ENCODE measurements at regions not wholly inside any gene's neighbourhood (a gene's known extent, or its start where the extent isn't known, plus 50 kb on each side); places are given as distances from the start of the nearest gene placed in this dataset.

GRCh38 chr3:31223278-31223677 is 309.4 kb upstream of the STT3B start:
- H3K27me3 ChIP-seq: no peaks in the 10 kb centered on the region
- intact Hi-C loops (cut with DNase I): no loop called here

GRCh38 chr3:31224936-31225335 is 307.8 kb upstream of the STT3B start:
- Histone ChIP-seq H3K27ac (no peak overlapping the region), H3K4me1 (no peaks in the 10 kb centered on the region), H3K4me3 (no peak overlapping the region), H3K9me3 (no peaks in the 10 kb centered on the region), H3K27me3 (no peaks in the 10 kb centered on the region), H3K36me3 (no peaks in the 10 kb centered on the region)
- no peak for DNase-seq
- 91 to 93% methylated on average over 5 of the region's 5 CpGs for WGBS, 2 donors
- intact Hi-C loops (cut with DNase I): no loop called here
- no peak for TF ChIP-seq CTCF (IDR thresholded peaks at IDR 0.05)
- no peak for TF ChIP-seq POLR2A (IDR thresholded peaks at IDR 0.05)

More at GRCh38 chr3:31223278-31223677, 309.4 kb upstream of the STT3B start:
- H3K9me3 ChIP-seq: no peaks in the 10 kb centered on the region
- H3K36me3 ChIP-seq: no peaks in the 10 kb centered on the region
- DNase-seq: no peak
- TF ChIP-seq POLR2A (IDR thresholded peaks at IDR 0.05) (no peak), CTCF (IDR thresholded peaks at IDR 0.05) (no peak)
- WGBS, 2 donors: 71 to 77% methylated on average over 4 of the region's 4 CpGs
- no peak overlapping the region for H3K4me3 ChIP-seq
- no peak overlapping the region for H3K27ac ChIP-seq
- H3K4me1 ChIP-seq: no peaks in the 10 kb centered on the region

GRCh38 chr3:31225923-31226322 is 306.8 kb upstream of the STT3B start:
- Histone ChIP-seq H3K9me3 (no peaks in the 10 kb centered on the region), H3K36me3 (no peaks in the 10 kb centered on the region), H3K27ac (no peak overlapping the region), H3K4me3 (no peak overlapping the region), H3K4me1 (no peaks in the 10 kb centered on the region), H3K27me3 (no peaks in the 10 kb centered on the region)
- DNase-seq: no peak
- WGBS, 2 donors: 54 to 67% methylated on average over 3 of the region's 3 CpGs
- no peak for TF ChIP-seq CTCF (IDR thresholded peaks at IDR 0.05)
- no peak for TF ChIP-seq POLR2A (IDR thresholded peaks at IDR 0.05)
- intact Hi-C loops (cut with DNase I): no loop called here

- Histone ChIP-seq H3K4me3 (no peak overlapping the region), H3K27me3 (no peaks in the 10 kb centered on the region), H3K36me3 (no peaks in the 10 kb centered on the region), H3K9me3 (no peaks in the 10 kb centered on the region), H3K4me1 (no peaks in the 10 kb centered on the region), H3K27ac (no peak overlapping the region)
- TF ChIP-seq CTCF (IDR thresholded peaks at IDR 0.05) (no peak), POLR2A (IDR thresholded peaks at IDR 0.05) (no peak)
- intact Hi-C loops (cut with DNase I): no loop called here
- WGBS, 2 donors: 79 to 82% methylated on average over 3 of the region's 3 CpGs
- no peak for DNase-seq
Measured at GRCh38 chr3:31226346-31226745, 306.4 kb upstream of the STT3B start.

GRCh38 chr3:31227131-31227562 is 305.6 kb upstream of the STT3B start:
- no peak overlapping the region for H3K27ac ChIP-seq
- no peak for DNase-seq
- H3K9me3 ChIP-seq: no peaks in the 10 kb centered on the region
- TF ChIP-seq POLR2A (IDR thresholded peaks at IDR 0.05) (no peak), CTCF (IDR thresholded peaks at IDR 0.05) (no peak)
- no peaks in the 10 kb centered on the region for H3K27me3 ChIP-seq
- 41 to 60% methylated on average over 3 of the region's 3 CpGs for WGBS, 2 donors
- H3K4me3 ChIP-seq: no peak overlapping the region
- H3K4me1 ChIP-seq: no peaks in the 10 kb centered on the region
- intact Hi-C loops (cut with DNase I): no loop called here
- no peaks in the 10 kb centered on the region for H3K36me3 ChIP-seq

Data from esophagus squamous epithelium (tissue), 5 donors.